ENCODE measurements at regions not wholly inside any gene's neighbourhood (a gene's known extent, or its start where the extent isn't known, plus 50 kb on each side); places are given as distances from the start of the nearest gene placed in this dataset.

- ChIA-PET CTCF (no interaction called here), POLR2A (no interaction called here)
- Histone ChIP-seq H3K9me3 (ENCODE audit: control extremely low read depth in 1 of 3, control insufficient read depth in 2 of 3, insufficient read depth in 1 of 3, low read length in 2 of 3) (no peaks in the 10 kb centered on the region), H3K4me2 (replicated peaks; ENCODE audit: low read depth, low read length, poor library complexity, severe bottlenecking) (no peak overlapping the region), H3K36me3 (replicated peaks in 1 of 2; ENCODE audit: control extremely low read depth in 1 of 2, control insufficient read depth in 1 of 2, extremely low read depth in 1 of 2, insufficient read depth in 2 of 2, low read length in 1 of 2) (no peaks in the 10 kb centered on the region), H3K79me2 (ENCODE audit: control insufficient read depth, insufficient read depth, low read length) (no peaks in the 10 kb centered on the region), H3K27me3 (replicated peaks in 1 of 4; ENCODE audit: control extremely low read depth in 1 of 4, control insufficient read depth in 3 of 4, insufficient read depth in 4 of 4, low read length in 3 of 4) (peaks cover 0 to 29% (median 17%) of the 10 kb centered on the region in 4 experiments), H3K27ac (ENCODE audit: low read length in 2 of 2) (no peak overlapping the region), H2AFZ (ENCODE audit: insufficient read depth, low read depth, low read length, poor library complexity, severe bottlenecking) (no peak overlapping the region), H3K4me3 (ENCODE audit: control extremely low read depth in 1 of 5, extremely low read depth in 1 of 5, insufficient read depth in 1 of 5, low read depth in 2 of 5, low read length in 4 of 5) (no peak overlapping the region), H4K20me1 (ENCODE audit: control insufficient read depth, insufficient read depth, low read length, poor library complexity, severe bottlenecking) (no peaks in the 10 kb centered on the region), H3K9ac (ENCODE audit: low read length) (no peak overlapping the region), H3K4me1 (ENCODE audit: control insufficient read depth in 2 of 2, insufficient read depth in 2 of 2, low read length in 2 of 2) (no peaks in the 10 kb centered on the region)
- H3K9me3 Mint-ChIP-seq (ENCODE audit: insufficient read depth): no peaks in the 10 kb centered on the region
- DNase-seq (no peak), ATAC-seq (ENCODE audit: low read depth) (no peak)
- H3K4me1 Mint-ChIP-seq: no peaks in the 10 kb centered on the region
- H3K27me3 Mint-ChIP-seq: peaks cover 42% of the 10 kb centered on the region
- WGBS (ENCODE audit: insufficient coverage): no CpG with 5 or more reads among the region's 1 CpG
- TF ChIP-seq CTCF (IDR thresholded peaks at IDR 0.05) (no peak), EZH2 (IDR thresholded peaks at IDR 0.05; ENCODE audit: borderline replicate concordance, insufficient read depth, low read depth, low read length, poor library complexity, severe bottlenecking) (no peak)
- H3K27ac Mint-ChIP-seq: no peak overlapping the region
- H3K4me3 Mint-ChIP-seq: no peak overlapping the region
- intact Hi-C loops (cut with micrococcal nuclease): no loop called here
Measured at GRCh38 chr3:66593978-66594377, 93.2 kb upstream of the LRIG1 start.

- H3K4me1 ChIP-seq (ENCODE audit: control insufficient read depth in 2 of 2, insufficient read depth in 2 of 2, low read length in 2 of 2): no peaks in the 10 kb centered on the region
- no peak overlapping the region for H2AFZ ChIP-seq (ENCODE audit: insufficient read depth, low read depth, low read length, poor library complexity, severe bottlenecking)
- H4K20me1 ChIP-seq (ENCODE audit: control insufficient read depth, insufficient read depth, low read length, poor library complexity, severe bottlenecking): no peaks in the 10 kb centered on the region
- DNase-seq (no peak), ATAC-seq (ENCODE audit: low read depth) (no peak)
- ChIA-PET CTCF (no interaction called here), POLR2A (no interaction called here)
- no peaks in the 10 kb centered on the region for H3K9me3 ChIP-seq (ENCODE audit: control extremely low read depth in 1 of 3, control insufficient read depth in 2 of 3, insufficient read depth in 1 of 3, low read length in 2 of 3)
- H3K4me3 Mint-ChIP-seq: no peak overlapping the region
- H3K27me3 Mint-ChIP-seq: peaks cover 25% of the 10 kb centered on the region
- H3K36me3 ChIP-seq (replicated peaks in 1 of 2; ENCODE audit: control extremely low read depth in 1 of 2, control insufficient read depth in 1 of 2, extremely low read depth in 1 of 2, insufficient read depth in 2 of 2, low read length in 1 of 2): no peaks in the 10 kb centered on the region
- H3K27ac Mint-ChIP-seq: no peak overlapping the region
- H3K27me3 ChIP-seq (replicated peaks in 1 of 4; ENCODE audit: control extremely low read depth in 1 of 4, control insufficient read depth in 3 of 4, insufficient read depth in 4 of 4, low read length in 3 of 4): peaks cover 0 to 20% (median 8%) of the 10 kb centered on the region in 4 experiments
- H3K27ac ChIP-seq (ENCODE audit: low read length in 2 of 2): no peak overlapping the region
- no peaks in the 10 kb centered on the region for H3K4me1 Mint-ChIP-seq
- H3K9ac ChIP-seq (ENCODE audit: low read length): no peak overlapping the region
- H3K9me3 Mint-ChIP-seq (ENCODE audit: insufficient read depth): no peaks in the 10 kb centered on the region
- no peak overlapping the region for H3K4me3 ChIP-seq (ENCODE audit: control extremely low read depth in 1 of 5, extremely low read depth in 1 of 5, insufficient read depth in 1 of 5, low read depth in 2 of 5, low read length in 4 of 5)
- H3K79me2 ChIP-seq (ENCODE audit: control insufficient read depth, insufficient read depth, low read length): no peaks in the 10 kb centered on the region
- 94% methylated on average over 5 of the region's 5 CpGs for WGBS (ENCODE audit: insufficient coverage)
- no peak for TF ChIP-seq CTCF (IDR thresholded peaks at IDR 0.05)
- H3K4me2 ChIP-seq (replicated peaks; ENCODE audit: low read depth, low read length, poor library complexity, severe bottlenecking): no peak overlapping the region
- intact Hi-C loops (cut with micrococcal nuclease): no loop called here
Measured at GRCh38 chr3:66597308-66597863, 96.6 kb upstream of the LRIG1 start.

Data from B cell (primary cell).